GM12892 (cell line): ENCODE measurements at regions not wholly inside any gene's neighbourhood (a gene's known extent, or its start where the extent isn't known, plus 50 kb on each side); places are given as distances from the start of the nearest gene placed in this dataset.

Source experiments
- DNase-seq: peaks from one replicate; pipeline ENCODE4 v3.0.0; 2011; ENCODE audit not compliant: insufficient read length
- FAIRE-seq: peaks from 2 replicates; lab custom pipeline; 2011; peaks lifted over from hg19 to GRCh38; lab: Jason Lieb, UNC
- POLR2A ChIP-seq: IDR thresholded peaks from 2 replicates; pipeline ENCODE4 v1.6.1; 2011; ENCODE audit warnings: low read depth, low read length, control low read depth
- POLR2AphosphoS5 ChIP-seq: IDR thresholded peaks from 2 replicates; pipeline ENCODE4 v1.6.1; 2011; ENCODE audit warnings: low read depth, low read length, control low read depth
- TAF1 ChIP-seq: IDR thresholded peaks from 2 replicates; pipeline ENCODE4 v1.6.1; 2011; ENCODE audit warnings: low read depth, mild to moderate bottlenecking, control low read depth, low read length, borderline replicate concordance

GRCh38 chr12:25903603-25904245, 54.8 kb upstream of the RASSF8 start:
- no peak for TF ChIP-seq POLR2A
- no peak for TF ChIP-seq TAF1
- no peak for TF ChIP-seq POLR2AphosphoS5
- DNase-seq, result no peak
- FAIRE-seq, result no peak

GRCh38 chr12:25904442-25904841, 54.0 kb upstream of the RASSF8 start:
- FAIRE-seq (no peak), DNase-seq (no peak)
- no peak for TF ChIP-seq POLR2AphosphoS5
- no peak for TF ChIP-seq POLR2A
- no peak for TF ChIP-seq TAF1

- TF ChIP-seq POLR2A (no peak), POLR2AphosphoS5 (no peak), TAF1 (no peak)
- no peak for FAIRE-seq
These were observed 51.7 kb upstream of the RASSF8 start for GRCh38 chr12:25906651-25907340.

More at GRCh38 chr12:25906651-25907340, 51.7 kb upstream of the RASSF8 start:
- DNase-seq, result no peak
